Hepatocyte (in vitro differentiated cells): ENCODE measurements at regions not wholly inside any gene's neighbourhood (a gene's known extent, or its start where the extent isn't known, plus 50 kb on each side); places are given as distances from the start of the nearest gene placed in this dataset. TPM values are rescaled to one million over a fixed set of nuclear protein-coding genes. Genes with fewer than 3 reads are reported as not detected.

ENCODE experiments used
- DNase-seq: peaks from one replicate; pipeline ENCODE4 v3.0.0-alpha.2; 2016; ENCODE audit warnings: low spot score
- H2AFZ ChIP-seq: fragments of 200-600 bp; sonication (generic); 2 replicates; pipeline ENCODE4 v1.6.0; 2016; ENCODE audit warnings: antibody characterized with exemption, mild to moderate bottlenecking
- H3K27ac ChIP-seq: fragments of 200-600 bp; sonication (generic); 2 replicates; pipeline ENCODE4 v1.5.1; 2016; ENCODE audit warnings: mild to moderate bottlenecking
- H3K27me3 ChIP-seq: fragments of 200-600 bp; sonication (generic); 2 replicates; pipeline ENCODE4 v1.6.1; 2016
- H3K36me3 ChIP-seq: fragments of 200-600 bp; sonication (generic); replicated peaks from 2 replicates; pipeline ENCODE4 v1.5.1; 2016; ENCODE audit warnings: low read depth; ENCODE audit not compliant: insufficient read depth
- H3K4me1 ChIP-seq: fragments of 200-600 bp; sonication (generic); 2 replicates; pipeline ENCODE4 v1.5.1; 2016; ENCODE audit warnings: mild to moderate bottlenecking, moderate library complexity; ENCODE audit not compliant: insufficient read depth
- H3K4me2 ChIP-seq: fragments of 200-600 bp; sonication (generic); 2 replicates; pipeline ENCODE4 v1.6.0; 2016
- H3K4me3 ChIP-seq: fragments of 200-600 bp; sonication (generic); 2 replicates; pipeline ENCODE4 v1.5.1; 2016; ENCODE audit warnings: mild to moderate bottlenecking
- H3K79me2 ChIP-seq: fragments of 200-600 bp; sonication (generic); 2 replicates; pipeline ENCODE4 v1.6.0; 2017; ENCODE audit warnings: mild to moderate bottlenecking
- H3K9me2 ChIP-seq: fragments of 200-600 bp; sonication (generic); replicated peaks from 2 replicates; pipeline ENCODE4 v1.6.0; 2017; ENCODE audit warnings: mild to moderate bottlenecking; ENCODE audit not compliant: insufficient read depth
- H3K9me3 ChIP-seq: fragments of 200-600 bp; sonication (generic); 2 replicates; pipeline ENCODE4 v1.5.1; 2016; ENCODE audit warnings: low read depth, mild to moderate bottlenecking
- H4K20me1 ChIP-seq: fragments of 200-600 bp; sonication (generic); 2 replicates; pipeline ENCODE4 v1.6.0; 2016; ENCODE audit warnings: mild to moderate bottlenecking; ENCODE audit not compliant: insufficient read depth, poor library complexity, severe bottlenecking
- CTCF ChIP-seq: fragments of 200-600 bp; sonication (generic); IDR thresholded peaks from 2 replicates; pipeline ENCODE4 v1.5.1; 2016; ENCODE audit warnings: antibody characterized with exemption, mild to moderate bottlenecking; ENCODE audit not compliant: poor library complexity
- EZH2 ChIP-seq: fragments of 200-600 bp; sonication (generic); IDR thresholded peaks from 2 replicates; pipeline ENCODE4 v1.6.1; 2016; ENCODE audit warnings: antibody characterized with exemption, mild to moderate bottlenecking, borderline replicate concordance
- EZH2phosphoT487 ChIP-seq: fragments of 200-600 bp; sonication (generic); IDR thresholded peaks from one replicate; pipeline ENCODE4 v1.6.1; 2018; ENCODE audit warnings: antibody characterized with exemption, mild to moderate bottlenecking, low read depth, moderate library complexity; ENCODE audit not compliant: unreplicated experiment, severe bottlenecking
- WGBS: methylation state at CpG from one replicate; pipeline ENCODE4 v1.1.6; 2016; ENCODE audit warnings: low lambda C conversion rate; ENCODE audit errors: missing lambda C conversion rate; 5-methylcytosine and 5-hydroxymethylcytosine counted together
- small RNA-seq: library from RNA; depleted of rRNA; stranded (forward); fragments of <200 nt; gene quantifications from one replicate; pipeline ENCODE3, GENCODE V24; 2014

GRCh38 chr13:71924931-71925330 is 57.9 kb upstream of the DACH1 start:
- TF ChIP-seq EZH2 (no peak), CTCF (no peak), EZH2phosphoT487 (no peak)
- no peak overlapping the region for H3K4me3 ChIP-seq
- no peaks in the 10 kb centered on the region for H3K27me3 ChIP-seq
- H3K36me3 ChIP-seq = no peaks in the 10 kb centered on the region
- no peak overlapping the region for H3K27ac ChIP-seq
- H3K4me2 ChIP-seq = no peak overlapping the region
- 38% methylated on average over 1 of the region's 2 CpGs for WGBS
- H3K9me3 ChIP-seq = no peaks in the 10 kb centered on the region
- DNase-seq = no peak
- no peaks in the 10 kb centered on the region for H3K4me1 ChIP-seq
- H2AFZ ChIP-seq = no peak overlapping the region
- H3K79me2 ChIP-seq = no peaks in the 10 kb centered on the region
- no peaks in the 10 kb centered on the region for H3K9me2 ChIP-seq
- no peaks in the 10 kb centered on the region for H4K20me1 ChIP-seq

GRCh38 chr13:71922194-71922593 is 55.2 kb upstream of the DACH1 start:
- Histone ChIP-seq H2AFZ (no peak overlapping the region), H3K36me3 (no peaks in the 10 kb centered on the region), H3K4me3 (no peak overlapping the region), H3K9me3 (no peaks in the 10 kb centered on the region), H3K27me3 (no peaks in the 10 kb centered on the region), H3K27ac (no peak overlapping the region), H3K79me2 (no peaks in the 10 kb centered on the region), H3K4me2 (no peak overlapping the region), H3K4me1 (no peaks in the 10 kb centered on the region), H3K9me2 (no peaks in the 10 kb centered on the region), H4K20me1 (no peaks in the 10 kb centered on the region)
- 65% methylated on average over 1 of the region's 1 CpG for WGBS
- DNase-seq = no peak
- TF ChIP-seq EZH2phosphoT487 = no peak
- TF ChIP-seq CTCF = no peak
- TF ChIP-seq EZH2 = no peak

Small RNAs in the stretch of these regions (small RNA-seq; reads per million reads assigned to genes)
- gene RF00263 (not detected), gene RF00411 (not detected), gene RF00440 (not detected), gene RF02271 (not detected), gene RPL18AP17 (not detected)
